PC-9 (cell line): ENCODE measurements at regions not wholly inside any gene's neighbourhood (a gene's known extent, or its start where the extent isn't known, plus 50 kb on each side); places are given as distances from the start of the nearest gene placed in this dataset.

Source experiments
- BruUV-seq: library from RNA; stranded (reverse); fragments of 400-500 nt; replicated peaks from 2 replicates; lab custom pipeline; 2021; lab: Mats Ljungman, UMichigan
- CTCF ChIA-PET: fragments of 300-600 bp; sonication (Branson Sonifier 250); formaldehyde crosslinking; loops from one replicate; lab custom pipeline; 2022; ENCODE audit warnings: antibody characterized with exemption; lab: Charles Lee
- POLR2A ChIA-PET: fragments of 300-600 bp; sonication (Branson Sonifier 250); formaldehyde crosslinking; loops from one replicate; lab custom pipeline; 2022; ENCODE audit warnings: antibody characterized with exemption; ENCODE audit not compliant: unreplicated experiment; lab: Charles Lee
- DNase-seq, 2 experiments: peaks; one replicate each; pipeline versions ENCODE4 v3.0.0 to v3.0.0-alpha.2; 2015 to 2022; ENCODE audit warnings: mixed read lengths in 1 of 2
- H2AFZ ChIP-seq: fragments of 200-600 bp; sonication (generic); 2 replicates; pipeline ENCODE4 v1.8.1; 2017; ENCODE audit warnings: antibody characterized with exemption
- H3F3A ChIP-seq: fragments of 200-600 bp; sonication (generic); 2 replicates; pipeline ENCODE4 v1.8.1; 2017; ENCODE audit warnings: antibody characterized with exemption, mild to moderate bottlenecking, low read depth; ENCODE audit not compliant: insufficient read depth
- H3K27ac ChIP-seq: fragments of 200-600 bp; sonication (generic); 2 replicates; pipeline ENCODE4 v1.6.1; 2016; ENCODE audit warnings: mixed run types
- H3K27me3 ChIP-seq: fragments of 200-600 bp; sonication (generic); 2 replicates; pipeline ENCODE4 v1.6.1; 2016; ENCODE audit warnings: low read depth, mixed run types; ENCODE audit not compliant: insufficient read depth
- H3K36me3 ChIP-seq: fragments of 200-600 bp; sonication (generic); 2 replicates; pipeline ENCODE4 v1.6.1; 2016; ENCODE audit warnings: low read depth, mixed run types
- H3K4me1 ChIP-seq: fragments of 200-600 bp; sonication (generic); replicated peaks from 2 replicates; pipeline ENCODE4 v1.6.1; 2016; ENCODE audit warnings: mixed run types; ENCODE audit not compliant: insufficient read depth
- H3K4me2 ChIP-seq: fragments of 200-600 bp; sonication (generic); 2 replicates; pipeline ENCODE4 v1.6.1; 2017; ENCODE audit warnings: mixed run types
- H3K4me3 ChIP-seq: fragments of 200-600 bp; sonication (generic); 2 replicates; pipeline ENCODE4 v1.6.1; 2016; ENCODE audit warnings: mixed run types
- H3K79me2 ChIP-seq: fragments of 200-600 bp; sonication (generic); 2 replicates; pipeline ENCODE4 v1.6.1; 2017; ENCODE audit warnings: low read depth, mixed run types
- H3K9me2 ChIP-seq: fragments of 200-600 bp; sonication (generic); 2 replicates; pipeline ENCODE4 v1.8.1; 2017; ENCODE audit warnings: mild to moderate bottlenecking; ENCODE audit not compliant: insufficient read depth
- H3K9me3 ChIP-seq: fragments of 200-600 bp; sonication (generic); 2 replicates; pipeline ENCODE4 v1.8.1; 2016; ENCODE audit warnings: low read depth; ENCODE audit not compliant: insufficient read depth
- H4K20me1 ChIP-seq: fragments of 200-600 bp; sonication (generic); 2 replicates; pipeline ENCODE4 v1.8.1; 2017; ENCODE audit not compliant: insufficient read depth
- CTCF ChIP-seq: fragments of 200-600 bp; sonication (generic); conservative IDR thresholded peaks from 2 replicates; pipeline ENCODE4 v1.6.1; 2017; ENCODE audit warnings: mixed run types, antibody characterized with exemption, mild to moderate bottlenecking, moderate library complexity
- EZH2 ChIP-seq: fragments of 200-600 bp; sonication (generic); IDR thresholded peaks from 2 replicates; pipeline ENCODE4 v1.8.0; 2017; ENCODE audit warnings: antibody characterized with exemption, low read depth
- intact Hi-C: fragments of 100-400 bp; cut with micrococcal nuclease; formaldehyde crosslinking; loops from one replicate; pipeline ENCODE4 v1.10.0; 2022; ENCODE audit not compliant: unreplicated experiment

- BruUV-seq = no TSS peak
- DNase-seq = no peak
Measured at GRCh38 chr16:26992666-26993349, 73.9 kb upstream of the C16orf82 start.

GRCh38 chr16:26993511-26993910, 73.2 kb upstream of the C16orf82 start:
- Histone ChIP-seq H3K27ac (no peak overlapping the region), H3K9me2 (no peaks in the 10 kb centered on the region), H3K9me3 (no peaks in the 10 kb centered on the region), H3F3A (no peaks in the 10 kb centered on the region), H2AFZ (no peak overlapping the region), H3K36me3 (no peaks in the 10 kb centered on the region), H4K20me1 (no peaks in the 10 kb centered on the region), H3K4me2 (no peak overlapping the region), H3K79me2 (no peaks in the 10 kb centered on the region), H3K4me3 (no peak overlapping the region), H3K27me3 (peaks cover 85% of the 10 kb centered on the region), H3K4me1 (no peaks in the 10 kb centered on the region)
- BruUV-seq = no TSS peak
- DNase-seq = peak in 1 of 2 experiments; percentile 12
- ChIA-PET POLR2A (no interaction called here), CTCF (interaction anchor here (0.7 kb wide), 1 partner anchor 125 kb away, joined by 4 read pairs; no protein-coding TSS in a partner anchor)
- TF ChIP-seq EZH2 (no peak), CTCF (no peak)
- intact Hi-C loops = no loop called here

More at GRCh38 chr16:26992666-26993349, 73.9 kb upstream of the C16orf82 start:
- intact Hi-C loops = no loop called here
- Histone ChIP-seq H3F3A (no peaks in the 10 kb centered on the region), H3K4me3 (no peak overlapping the region), H3K79me2 (no peaks in the 10 kb centered on the region), H3K9me2 (no peaks in the 10 kb centered on the region), H2AFZ (no peak overlapping the region), H3K27ac (no peak overlapping the region), H4K20me1 (no peaks in the 10 kb centered on the region), H3K9me3 (no peaks in the 10 kb centered on the region), H3K36me3 (no peaks in the 10 kb centered on the region), H3K4me2 (no peak overlapping the region), H3K4me1 (no peaks in the 10 kb centered on the region), H3K27me3 (peaks cover 83% of the 10 kb centered on the region)
- TF ChIP-seq EZH2 (no peak), CTCF (no peak)
- ChIA-PET POLR2A (interaction anchor here (0.6 kb wide), 1 partner anchor 853 kb away, joined by 6 read pairs; no protein-coding TSS in a partner anchor), CTCF (interaction anchor here (0.7 kb wide), 1 partner anchor 126 kb away, joined by 4 read pairs; no protein-coding TSS in a partner anchor)

- Histone ChIP-seq H3K27ac (no peak overlapping the region), H3K79me2 (no peaks in the 10 kb centered on the region), H3K9me3 (no peaks in the 10 kb centered on the region), H3K36me3 (no peaks in the 10 kb centered on the region), H3K4me2 (no peak overlapping the region), H3K4me1 (no peaks in the 10 kb centered on the region), H3K27me3 (peaks cover 89% of the 10 kb centered on the region), H2AFZ (no peak overlapping the region), H3K9me2 (no peaks in the 10 kb centered on the region), H3F3A (no peaks in the 10 kb centered on the region), H3K4me3 (no peak overlapping the region), H4K20me1 (no peaks in the 10 kb centered on the region)
- no TSS peak for BruUV-seq
- CTCF ChIA-PET = no interaction called here
- TF ChIP-seq EZH2 = no peak
- TF ChIP-seq CTCF = no peak
- DNase-seq = no peak
- intact Hi-C loops = no loop called here
- POLR2A ChIA-PET = no interaction called here
Measured at GRCh38 chr16:26993963-26994362, 72.8 kb upstream of the C16orf82 start.
